GM23338 (cell line): ENCODE measurements at regions not wholly inside any gene's neighbourhood (a gene's known extent, or its start where the extent isn't known, plus 50 kb on each side); places are given as distances from the start of the nearest gene placed in this dataset.
"Not testable (repeated sequence)": the region's sequence is repeated elsewhere in the genome, so short reads cannot be mapped to it uniquely, and the experiment has no call there.

Experiments used
- ATAC-seq: fragments of 200-7000 bp; cut with Tn5 transposase; 3 replicates; pipeline ENCODE4 v1.9.1; 2020
- DNase-seq: peaks from one replicate; pipeline ENCODE4 v3.0.0-alpha.2; 2015; ENCODE audit warnings: low spot score
- H2AFZ ChIP-seq: fragments of 200-600 bp; sonication (generic); 2 replicates; pipeline ENCODE4 v1.8.0; 2016; ENCODE audit warnings: antibody characterized with exemption, mild to moderate bottlenecking, moderate library complexity
- H3F3A ChIP-seq: fragments of 200-600 bp; sonication (generic); replicated peaks from 2 replicates; pipeline ENCODE4 v1.8.0; 2017; ENCODE audit warnings: antibody characterized with exemption, mixed run types, low read depth
- H3K27ac ChIP-seq: fragments of 200-600 bp; sonication (generic); 2 replicates; pipeline ENCODE4 v1.6.1; 2016; ENCODE audit warnings: low read depth
- H3K27me3 ChIP-seq: fragments of 200-600 bp; sonication (generic); 2 replicates; pipeline ENCODE4 v1.8.0; 2016; ENCODE audit warnings: mild to moderate bottlenecking, mixed run types, moderate library complexity; ENCODE audit not compliant: insufficient read depth
- H3K36me3 ChIP-seq: fragments of 200-600 bp; sonication (generic); 2 replicates; pipeline ENCODE4 v1.8.0; 2016; ENCODE audit warnings: mild to moderate bottlenecking; ENCODE audit not compliant: insufficient read depth
- H3K4me1 ChIP-seq: fragments of 200-600 bp; sonication (generic); 2 replicates; pipeline ENCODE4 v1.8.0; 2016; ENCODE audit warnings: mild to moderate bottlenecking, moderate library complexity; ENCODE audit not compliant: insufficient read depth
- H3K4me2 ChIP-seq: fragments of 200-600 bp; sonication (generic); 2 replicates; pipeline ENCODE4 v1.7.1; 2017; ENCODE audit warnings: mixed run types
- H3K4me3 ChIP-seq: fragments of 200-600 bp; sonication (generic); 2 replicates; pipeline ENCODE4 v1.6.1; 2016; ENCODE audit warnings: mixed run types
- H3K79me2 ChIP-seq: fragments of 200-600 bp; sonication (generic); replicated peaks from 2 replicates; pipeline ENCODE4 v1.8.0; 2017; ENCODE audit warnings: mild to moderate bottlenecking; ENCODE audit not compliant: insufficient read depth
- H3K9me2 ChIP-seq: fragments of 200-600 bp; sonication (generic); 2 replicates; pipeline ENCODE4 v1.8.0; 2017; ENCODE audit not compliant: insufficient read depth
- H4K20me1 ChIP-seq: fragments of 200-600 bp; sonication (generic); replicated peaks from 2 replicates; pipeline ENCODE4 v1.8.0; 2017; ENCODE audit warnings: mild to moderate bottlenecking; ENCODE audit not compliant: insufficient read depth
- H3K27ac Mint-ChIP-seq: 2 replicates; pipeline ENCODE4 v1.8.0; 2020; ENCODE audit warnings: inconsistent platforms, mild to moderate bottlenecking, moderate library complexity, mixed read lengths
- H3K27me3 Mint-ChIP-seq: 3 replicates; pipeline ENCODE4 v1.8.0; 2022; ENCODE audit warnings: low read depth, mild to moderate bottlenecking, moderate library complexity, mixed read lengths, inconsistent platforms; ENCODE audit not compliant: insufficient read depth, poor library complexity
- H3K36me3 Mint-ChIP-seq: 3 replicates; pipeline ENCODE4 v1.8.0; 2021; ENCODE audit warnings: low read depth, mild to moderate bottlenecking, inconsistent platforms, moderate library complexity, mixed read lengths
- H3K4me1 Mint-ChIP-seq: 3 replicates; pipeline ENCODE4 v1.8.0; 2020; ENCODE audit warnings: mild to moderate bottlenecking, inconsistent platforms, mixed read lengths
- H3K4me3 Mint-ChIP-seq: 3 replicates; pipeline ENCODE4 v1.8.0; 2021; ENCODE audit warnings: moderate library complexity, mild to moderate bottlenecking, inconsistent platforms, mixed read lengths
- H3K9me3 Mint-ChIP-seq: 3 replicates; pipeline ENCODE4 v1.8.0; 2020; ENCODE audit warnings: moderate library complexity, mild to moderate bottlenecking, inconsistent platforms, mixed read lengths
- EZH2 ChIP-seq: fragments of 200-600 bp; sonication (generic); IDR thresholded peaks from one replicate; pipeline ENCODE4 v1.8.0; 2017; ENCODE audit warnings: antibody characterized with exemption, mild to moderate bottlenecking, low read depth; ENCODE audit not compliant: unreplicated experiment
- EZH2phosphoT487 ChIP-seq: fragments of 200-600 bp; sonication (generic); IDR thresholded peaks from one replicate; pipeline ENCODE4 v1.8.1; 2018; ENCODE audit warnings: antibody characterized with exemption; ENCODE audit not compliant: unreplicated experiment
- REST ChIP-seq: IDR thresholded peaks from one replicate; pipeline ENCODE4 v1.6.1; 2018; ENCODE audit warnings: antibody characterized with exemption; ENCODE audit not compliant: unreplicated experiment
- STAT1 ChIP-seq: IDR thresholded peaks from one replicate; pipeline ENCODE4 v1.6.1; 2016; ENCODE audit warnings: antibody characterized with exemption; ENCODE audit not compliant: unreplicated experiment
- ZNF331 ChIP-seq: fragments of 250-450 bp; sonication (Bioruptor Pico); IDR thresholded peaks from 2 replicates; pipeline ENCODE4 v1.5.0; 2020; ENCODE audit warnings: low read depth, mild to moderate bottlenecking, moderate library complexity
- TF ChIP-seq, protein P1 (sequence below): IDR thresholded peaks from 2 replicates; pipeline ENCODE4 v1.6.1; 2016; ENCODE audit warnings: antibody characterized with exemption
- TF ChIP-seq, protein P2 (sequence below), 2 experiments: fragments of 200-600 bp in 1 of 2; sonication (generic) in 1 of 2; conservative IDR thresholded peaks; 2 replicates each; pipeline versions ENCODE4 v1.5.1 to v1.6.1; 2016 to 2017; ENCODE audit warnings: antibody characterized with exemption in 2 of 2, low read depth in 2 of 2, mild to moderate bottlenecking in 2 of 2, moderate library complexity in 1 of 2

GRCh38 chr20:51922812-51923211, 120.5 kb upstream of the SALL4 start:
- H2AFZ ChIP-seq, result peak overlapping the region; percentile 59; the same call in 1 of the 2 replicates
- not testable (repeated sequence) for H3F3A ChIP-seq, H4K20me1 ChIP-seq, H3K27me3 Mint-ChIP-seq, DNase-seq, H3K4me3 Mint-ChIP-seq, ATAC-seq, H3K27me3 ChIP-seq, H3K9me2 ChIP-seq, H3K36me3 Mint-ChIP-seq, H3K4me3 ChIP-seq, H3K9me3 Mint-ChIP-seq, H3K36me3 ChIP-seq, H3K27ac ChIP-seq, H3K4me1 ChIP-seq, H3K79me2 ChIP-seq, H3K4me2 ChIP-seq
- Mint-ChIP-seq H3K27ac (peak overlapping the region; percentile 59; the same call in 1 of the 2 replicates), H3K4me1 (peaks cover 14% of the 10 kb centered on the region)

DNA sequence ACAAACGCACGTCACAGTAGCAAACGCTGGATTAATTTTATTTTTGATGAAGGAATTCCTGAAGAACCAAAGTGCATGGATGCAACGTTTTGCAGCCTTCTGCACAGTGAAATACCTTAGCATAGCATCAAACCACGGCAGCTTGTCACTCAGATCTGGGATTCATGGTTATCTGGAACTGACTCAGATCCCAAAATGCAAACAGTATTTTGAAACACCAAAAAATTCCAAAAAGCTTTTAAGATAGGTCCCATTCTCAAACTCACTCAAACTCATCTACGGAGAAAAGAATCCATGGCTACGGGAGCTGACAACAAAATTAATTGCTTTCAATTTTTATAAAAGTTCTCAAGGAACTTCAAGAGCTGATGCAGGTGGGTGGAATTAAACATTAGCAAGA, 116.2 kb upstream of the SALL4 start:
- Histone ChIP-seq H4K20me1 (no peaks in the 10 kb centered on the region), H3K79me2 (no peaks in the 10 kb centered on the region), H3F3A (no peaks in the 10 kb centered on the region; the same call in 1 of the 2 replicates), H3K9me2 (no peaks in the 10 kb centered on the region), H3K4me1 (peaks cover 8% of the 10 kb centered on the region), H3K4me3 (no peak overlapping the region), H3K4me2 (no peak overlapping the region), H3K36me3 (no peaks in the 10 kb centered on the region), H3K27me3 (no peaks in the 10 kb centered on the region), H3K27ac (no peak overlapping the region), H2AFZ (no peak overlapping the region)
- peaks cover 6% of the 10 kb centered on the region for H3K27me3 Mint-ChIP-seq
- no peaks in the 10 kb centered on the region for H3K36me3 Mint-ChIP-seq
- no peak for DNase-seq
- no peak for ATAC-seq
- H3K9me3 Mint-ChIP-seq, result no peaks in the 10 kb centered on the region
- TF ChIP-seq REST (no peak), EZH2phosphoT487 (no peak), EZH2 (no peak), STAT1 (no peak), ZNF331 (CRISPR knock-in tag) (no peak)
- TF ChIP-seq, protein P1, sequence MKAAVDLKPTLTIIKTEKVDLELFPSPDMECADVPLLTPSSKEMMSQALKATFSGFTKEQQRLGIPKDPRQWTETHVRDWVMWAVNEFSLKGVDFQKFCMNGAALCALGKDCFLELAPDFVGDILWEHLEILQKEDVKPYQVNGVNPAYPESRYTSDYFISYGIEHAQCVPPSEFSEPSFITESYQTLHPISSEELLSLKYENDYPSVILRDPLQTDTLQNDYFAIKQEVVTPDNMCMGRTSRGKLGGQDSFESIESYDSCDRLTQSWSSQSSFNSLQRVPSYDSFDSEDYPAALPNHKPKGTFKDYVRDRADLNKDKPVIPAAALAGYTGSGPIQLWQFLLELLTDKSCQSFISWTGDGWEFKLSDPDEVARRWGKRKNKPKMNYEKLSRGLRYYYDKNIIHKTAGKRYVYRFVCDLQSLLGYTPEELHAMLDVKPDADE, result no peak
- TF ChIP-seq, protein P2, sequence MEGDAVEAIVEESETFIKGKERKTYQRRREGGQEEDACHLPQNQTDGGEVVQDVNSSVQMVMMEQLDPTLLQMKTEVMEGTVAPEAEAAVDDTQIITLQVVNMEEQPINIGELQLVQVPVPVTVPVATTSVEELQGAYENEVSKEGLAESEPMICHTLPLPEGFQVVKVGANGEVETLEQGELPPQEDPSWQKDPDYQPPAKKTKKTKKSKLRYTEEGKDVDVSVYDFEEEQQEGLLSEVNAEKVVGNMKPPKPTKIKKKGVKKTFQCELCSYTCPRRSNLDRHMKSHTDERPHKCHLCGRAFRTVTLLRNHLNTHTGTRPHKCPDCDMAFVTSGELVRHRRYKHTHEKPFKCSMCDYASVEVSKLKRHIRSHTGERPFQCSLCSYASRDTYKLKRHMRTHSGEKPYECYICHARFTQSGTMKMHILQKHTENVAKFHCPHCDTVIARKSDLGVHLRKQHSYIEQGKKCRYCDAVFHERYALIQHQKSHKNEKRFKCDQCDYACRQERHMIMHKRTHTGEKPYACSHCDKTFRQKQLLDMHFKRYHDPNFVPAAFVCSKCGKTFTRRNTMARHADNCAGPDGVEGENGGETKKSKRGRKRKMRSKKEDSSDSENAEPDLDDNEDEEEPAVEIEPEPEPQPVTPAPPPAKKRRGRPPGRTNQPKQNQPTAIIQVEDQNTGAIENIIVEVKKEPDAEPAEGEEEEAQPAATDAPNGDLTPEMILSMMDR (conservative IDR thresholded peaks at IDR 0.05; ENCODE audit: low read depth in 2 of 2), result no peak
- peaks cover 19% of the 10 kb centered on the region for H3K4me1 Mint-ChIP-seq
- H3K4me3 Mint-ChIP-seq, result no peak overlapping the region
- no peak overlapping the region for H3K27ac Mint-ChIP-seq
